ENCODE measurements at regions not wholly inside any gene's neighbourhood (a gene's known extent, or its start where the extent isn't known, plus 50 kb on each side); places are given as distances from the start of the nearest gene placed in this dataset.

DNA sequence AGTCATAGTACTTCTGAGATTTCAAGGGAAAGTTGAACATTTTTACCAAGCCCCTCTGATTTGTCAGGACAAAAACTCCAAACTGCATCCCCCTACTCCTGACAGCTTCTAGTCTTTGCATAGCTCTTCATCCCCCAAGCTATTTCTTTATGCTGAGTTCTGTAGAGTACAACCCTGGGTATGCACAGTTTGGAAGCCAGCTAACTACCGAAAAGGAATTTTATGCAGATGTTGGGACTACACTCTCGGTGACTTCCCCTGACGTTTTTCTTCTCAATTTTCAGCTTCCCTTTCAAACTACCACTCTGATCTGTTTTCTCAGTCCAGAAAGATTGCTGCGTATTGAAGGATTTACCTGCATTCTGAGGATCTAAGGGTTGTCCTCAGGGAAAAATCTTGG, 1060.2 kb upstream of the ACVR2A start:
- TF ChIP-seq, protein P1, sequence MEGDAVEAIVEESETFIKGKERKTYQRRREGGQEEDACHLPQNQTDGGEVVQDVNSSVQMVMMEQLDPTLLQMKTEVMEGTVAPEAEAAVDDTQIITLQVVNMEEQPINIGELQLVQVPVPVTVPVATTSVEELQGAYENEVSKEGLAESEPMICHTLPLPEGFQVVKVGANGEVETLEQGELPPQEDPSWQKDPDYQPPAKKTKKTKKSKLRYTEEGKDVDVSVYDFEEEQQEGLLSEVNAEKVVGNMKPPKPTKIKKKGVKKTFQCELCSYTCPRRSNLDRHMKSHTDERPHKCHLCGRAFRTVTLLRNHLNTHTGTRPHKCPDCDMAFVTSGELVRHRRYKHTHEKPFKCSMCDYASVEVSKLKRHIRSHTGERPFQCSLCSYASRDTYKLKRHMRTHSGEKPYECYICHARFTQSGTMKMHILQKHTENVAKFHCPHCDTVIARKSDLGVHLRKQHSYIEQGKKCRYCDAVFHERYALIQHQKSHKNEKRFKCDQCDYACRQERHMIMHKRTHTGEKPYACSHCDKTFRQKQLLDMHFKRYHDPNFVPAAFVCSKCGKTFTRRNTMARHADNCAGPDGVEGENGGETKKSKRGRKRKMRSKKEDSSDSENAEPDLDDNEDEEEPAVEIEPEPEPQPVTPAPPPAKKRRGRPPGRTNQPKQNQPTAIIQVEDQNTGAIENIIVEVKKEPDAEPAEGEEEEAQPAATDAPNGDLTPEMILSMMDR (IDR thresholded peaks at IDR 0.05; ENCODE audit: control insufficient read depth, insufficient read depth, low read depth, low read length, missing control alignments): no peak
- no peak for DNase-seq (ENCODE audit: low read depth)
- no peak overlapping the region for H3K4me3 ChIP-seq (ENCODE audit: control insufficient read depth, low read depth, low read length)

DNA sequence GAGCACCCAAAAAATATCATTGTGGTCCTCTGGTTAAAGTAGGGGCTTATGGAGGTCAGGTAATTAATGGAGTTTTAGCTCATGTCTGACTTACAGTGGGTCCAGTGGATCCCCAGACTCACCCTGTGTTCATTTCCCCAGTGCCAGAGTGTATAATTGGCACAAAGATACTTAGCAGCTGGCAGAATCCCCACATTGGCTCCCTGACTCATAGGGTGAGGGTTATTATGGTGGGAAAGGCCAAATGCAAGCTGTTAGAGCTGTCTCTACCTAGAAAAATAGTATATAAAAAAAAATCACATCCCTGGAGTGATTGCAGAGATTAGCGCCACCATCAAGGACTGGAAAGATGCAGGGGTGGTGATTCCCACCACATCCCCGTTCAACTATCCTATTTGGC, 1067.6 kb upstream of the ACVR2A start:
- DNase-seq (ENCODE audit: low read depth): no peak
- H3K4me3 ChIP-seq (ENCODE audit: control insufficient read depth, low read depth, low read length): no peak overlapping the region
- TF ChIP-seq, protein P1 (IDR thresholded peaks at IDR 0.05; ENCODE audit: control insufficient read depth, insufficient read depth, low read depth, low read length, missing control alignments): no peak

DNA sequence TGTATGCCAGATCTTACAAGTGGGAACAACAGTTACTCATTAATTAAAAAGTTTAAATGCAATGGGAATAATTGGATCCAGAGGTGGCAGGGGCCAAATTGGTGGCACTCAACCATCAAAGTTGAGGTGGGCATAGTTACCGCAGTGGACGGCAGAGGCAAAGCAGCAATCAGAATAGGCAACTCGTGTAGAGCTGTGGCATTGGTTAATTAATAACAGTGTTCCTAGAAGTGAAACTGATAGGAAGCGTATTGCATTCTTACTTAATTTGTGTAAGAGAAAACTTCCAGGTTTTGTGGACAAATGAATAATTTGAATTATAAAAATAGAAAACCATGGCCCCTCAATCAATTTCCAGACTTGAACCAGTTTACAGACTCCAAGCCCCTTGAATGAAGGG, 1068.2 kb upstream of the ACVR2A start:
- TF ChIP-seq, protein P1 (IDR thresholded peaks at IDR 0.05; ENCODE audit: control insufficient read depth, insufficient read depth, low read depth, low read length, missing control alignments): no peak
- H3K4me3 ChIP-seq (ENCODE audit: control insufficient read depth, low read depth, low read length): no peak overlapping the region
- DNase-seq (ENCODE audit: low read depth): no peak

DNA sequence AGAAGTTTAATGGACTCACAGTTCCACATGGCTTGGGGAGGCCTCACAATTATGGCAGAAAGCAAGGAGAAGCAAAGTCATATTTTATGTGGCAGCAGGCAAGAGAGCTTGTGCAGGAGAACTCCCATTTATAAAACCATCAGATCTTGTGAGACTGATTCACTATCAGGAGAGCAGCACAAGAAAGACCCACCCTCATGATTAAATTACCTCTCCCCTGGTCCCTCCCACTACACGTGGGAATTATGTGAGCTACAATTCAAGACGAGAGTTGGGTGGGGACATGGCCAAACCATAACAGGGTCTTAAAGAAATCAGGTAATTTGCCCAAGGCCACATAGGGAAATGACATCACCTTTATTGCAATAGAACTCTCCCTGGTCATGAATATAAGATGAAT, 1073.3 kb upstream of the ACVR2A start:
- no peak overlapping the region for H3K4me3 ChIP-seq (ENCODE audit: control insufficient read depth, low read depth, low read length)
- DNase-seq (ENCODE audit: low read depth): no peak
- TF ChIP-seq, protein P1 (IDR thresholded peaks at IDR 0.05; ENCODE audit: control insufficient read depth, insufficient read depth, low read depth, low read length, missing control alignments): no peak

DNA sequence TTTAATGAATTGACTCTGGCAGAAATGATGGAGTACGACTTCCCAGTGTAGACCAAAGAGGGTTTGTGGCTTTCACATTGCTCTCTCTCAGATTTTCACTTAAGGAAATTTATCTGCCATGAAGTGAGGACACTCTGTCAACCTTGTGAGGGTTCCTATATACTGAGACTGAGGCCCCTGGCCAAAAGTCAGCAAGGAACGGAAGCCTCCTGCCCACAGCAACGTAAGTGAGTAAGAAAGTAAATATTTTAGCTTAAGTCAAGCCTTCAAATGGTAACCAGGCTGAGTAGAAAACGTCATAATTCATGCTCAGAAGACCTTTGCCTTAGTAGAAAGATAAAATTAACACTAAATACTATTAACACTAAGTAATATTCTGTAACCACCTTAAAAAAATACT, 1080.5 kb upstream of the ACVR2A start:
- TF ChIP-seq, protein P1 (IDR thresholded peaks at IDR 0.05; ENCODE audit: control insufficient read depth, insufficient read depth, low read depth, low read length, missing control alignments): no peak
- H3K4me3 ChIP-seq (ENCODE audit: control insufficient read depth, low read depth, low read length): no peak overlapping the region
- no peak for DNase-seq (ENCODE audit: low read depth)

DNA sequence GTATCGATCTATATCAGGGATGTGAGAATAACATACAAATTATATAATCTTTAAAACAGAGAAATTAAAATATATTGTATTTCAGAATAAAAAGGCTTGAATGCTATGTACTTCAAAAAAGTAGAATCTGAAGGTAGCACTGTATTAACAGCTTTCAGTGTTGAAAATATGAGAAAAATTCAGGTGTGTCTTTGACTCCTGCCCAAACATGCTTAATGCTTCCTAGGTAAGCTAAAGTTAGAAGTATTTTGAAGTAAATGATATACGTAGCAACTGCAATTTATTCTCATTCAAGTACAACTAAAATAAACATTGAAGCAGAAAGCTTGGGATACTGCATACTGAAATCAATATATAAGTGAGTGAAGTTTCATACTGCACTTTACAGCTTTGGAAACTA, 1082.0 kb upstream of the ACVR2A start:
- no peak for DNase-seq (ENCODE audit: low read depth)
- H3K4me3 ChIP-seq (ENCODE audit: control insufficient read depth, low read depth, low read length): no peak overlapping the region

More for the DNA sequence above, 1082.0 kb upstream of the ACVR2A start:
- TF ChIP-seq, protein P1 (IDR thresholded peaks at IDR 0.05; ENCODE audit: control insufficient read depth, insufficient read depth, low read depth, low read length, missing control alignments): no peak
